GM21825 (cell line): ENCODE measurements at regions not wholly inside any gene's neighbourhood (a gene's known extent, or its start where the extent isn't known, plus 50 kb on each side); places are given as distances from the start of the nearest gene placed in this dataset.

Source experiments
- ATAC-seq: cut with Tn5 transposase; IDR thresholded peaks from one replicate; pipeline ENCODE4 v1.9.1; 2021; ENCODE audit warnings: mild to moderate bottlenecking, moderate library complexity; ENCODE audit not compliant: unreplicated experiment

GRCh38 chr3:30069056-30069455 lies 537.3 kb upstream of the TGFBR2 start:
- ATAC-seq: no peak

- no peak for ATAC-seq
Observed at GRCh38 chr3:30073040-30073439, 533.4 kb upstream of the TGFBR2 start.

DNA sequence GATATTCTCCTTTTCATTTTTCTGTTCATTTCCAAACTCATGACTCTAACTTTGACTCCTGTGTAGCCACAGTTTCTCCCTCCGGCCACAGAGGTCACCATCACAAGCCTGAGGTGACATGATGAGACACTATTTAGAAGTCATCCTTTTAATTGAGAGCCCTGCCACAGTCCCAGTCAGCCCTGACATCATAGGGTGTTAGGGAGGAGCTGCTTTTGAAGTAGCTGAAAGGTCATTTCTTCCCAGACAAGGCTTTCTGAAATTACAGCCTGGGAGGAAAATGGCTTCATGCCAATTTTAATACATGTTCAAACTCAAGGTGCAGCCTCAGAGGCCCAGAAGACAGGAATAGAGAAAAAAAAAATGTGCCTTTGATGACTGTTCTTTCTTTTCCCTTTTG lies 532.8 kb upstream of the TGFBR2 start:
- no peak for ATAC-seq

DNA sequence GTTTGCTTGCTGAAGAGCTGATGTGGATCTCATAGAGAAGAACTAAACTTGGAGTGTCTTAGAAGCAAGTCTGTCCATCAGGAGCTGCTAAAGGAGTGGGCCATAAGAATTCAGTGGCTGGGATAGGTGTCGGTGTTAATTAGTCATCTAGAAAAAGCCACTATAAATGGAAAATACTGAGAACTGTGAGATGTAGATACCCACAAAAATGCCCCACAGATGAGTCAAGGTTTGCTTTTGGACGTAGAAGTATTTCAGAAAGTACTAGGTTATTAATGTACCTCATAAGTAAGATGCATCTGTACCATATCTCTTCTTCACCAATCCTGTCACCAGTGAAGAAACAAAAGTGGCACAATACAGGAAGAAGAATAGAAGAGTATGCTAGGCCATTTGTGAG lies 530.9 kb upstream of the TGFBR2 start:
- ATAC-seq: no peak

- ATAC-seq: no peak
Observed at GRCh38 chr3:30076899-30077298, 529.5 kb upstream of the TGFBR2 start.

- ATAC-seq: no peak
Observed at GRCh38 chr3:30077746-30078145, 528.7 kb upstream of the TGFBR2 start.

DNA sequence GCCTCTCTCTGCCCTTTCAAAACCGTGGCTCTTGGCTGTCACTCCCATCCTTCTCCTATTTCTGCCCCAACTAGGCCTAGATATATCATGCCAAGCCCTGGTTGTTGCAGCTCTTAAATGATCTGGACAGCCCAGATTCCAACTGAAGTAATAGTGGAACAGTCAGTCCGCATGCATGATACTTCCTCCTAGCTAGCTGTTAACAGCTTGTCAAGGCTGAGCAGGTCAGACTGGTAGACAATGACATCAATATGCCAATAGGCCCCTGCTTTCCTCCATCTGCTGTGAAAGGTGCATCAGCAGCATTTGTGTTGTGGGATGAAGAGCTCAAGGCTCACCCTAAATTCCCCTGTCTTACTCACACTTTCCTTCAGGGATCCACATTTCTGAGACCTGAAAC lies 527.7 kb upstream of the TGFBR2 start:
- no peak for ATAC-seq

DNA sequence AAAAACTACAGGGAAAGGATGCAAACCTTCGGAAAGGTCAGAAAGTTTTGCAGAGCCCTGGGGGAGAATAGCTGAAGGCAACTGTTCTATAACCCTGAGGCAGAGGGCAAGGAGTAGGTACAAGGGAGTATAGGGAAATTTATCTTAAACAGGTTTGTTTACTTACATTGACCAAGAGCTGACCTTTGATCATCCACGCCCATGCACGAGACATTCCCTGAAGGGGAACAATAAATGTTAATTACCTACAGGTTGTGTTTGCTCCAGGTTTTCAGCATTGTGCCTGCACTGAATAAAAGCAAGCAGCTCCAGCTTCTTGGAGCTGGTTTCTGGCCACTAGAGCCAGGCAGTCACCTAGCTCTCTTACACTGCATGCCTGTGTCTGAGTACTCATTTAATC lies 524.5 kb upstream of the TGFBR2 start:
- no peak for ATAC-seq

GRCh38 chr3:30082652-30083051 lies 523.7 kb upstream of the TGFBR2 start:
- no peak for ATAC-seq

- ATAC-seq: no peak
Observed at GRCh38 chr3:30083315-30083714, 523.1 kb upstream of the TGFBR2 start.

DNA sequence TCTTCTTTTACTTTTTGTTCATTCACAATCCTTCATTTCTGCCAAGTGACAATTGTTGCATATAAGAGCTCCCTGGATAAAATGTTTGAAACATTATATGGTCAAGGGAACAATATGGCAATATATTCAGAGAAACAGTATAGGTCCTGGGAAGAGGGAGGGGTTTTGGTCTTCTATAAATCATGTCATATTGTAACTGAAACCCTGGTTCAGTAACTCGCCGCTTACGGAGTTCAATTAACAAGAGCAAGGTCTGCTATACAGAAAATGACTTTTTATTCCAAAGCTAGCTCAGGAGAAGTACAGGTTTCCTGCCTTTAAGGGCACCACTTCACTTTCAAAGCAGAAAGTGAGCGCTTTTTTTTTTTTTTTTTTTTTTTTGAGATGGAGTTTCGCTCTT lies 522.1 kb upstream of the TGFBR2 start:
- ATAC-seq: no peak

DNA sequence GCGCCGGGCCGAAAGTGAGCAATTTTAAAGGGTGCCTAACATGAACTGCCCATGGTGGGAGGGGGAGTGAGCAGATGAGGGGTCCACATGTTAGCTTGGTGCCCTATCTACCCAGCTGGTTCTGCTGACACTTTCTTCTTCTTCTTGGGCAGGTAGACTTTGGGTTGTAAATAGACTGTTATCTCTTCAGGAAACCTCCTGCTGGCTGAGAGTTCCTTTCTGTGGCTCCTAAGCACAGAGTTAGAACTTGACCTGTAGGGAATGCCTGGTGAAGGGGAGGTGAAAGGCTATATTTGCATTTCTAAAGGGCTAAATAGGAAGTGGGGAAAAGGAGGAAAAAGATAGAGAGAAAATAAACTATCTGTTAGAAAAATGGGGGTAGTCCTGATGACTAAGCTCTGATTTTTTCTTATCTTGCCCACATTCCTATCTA lies 521.4 kb upstream of the TGFBR2 start:
- no peak for ATAC-seq

GRCh38 chr3:30085486-30085885 lies 520.9 kb upstream of the TGFBR2 start:
- no peak for ATAC-seq

DNA sequence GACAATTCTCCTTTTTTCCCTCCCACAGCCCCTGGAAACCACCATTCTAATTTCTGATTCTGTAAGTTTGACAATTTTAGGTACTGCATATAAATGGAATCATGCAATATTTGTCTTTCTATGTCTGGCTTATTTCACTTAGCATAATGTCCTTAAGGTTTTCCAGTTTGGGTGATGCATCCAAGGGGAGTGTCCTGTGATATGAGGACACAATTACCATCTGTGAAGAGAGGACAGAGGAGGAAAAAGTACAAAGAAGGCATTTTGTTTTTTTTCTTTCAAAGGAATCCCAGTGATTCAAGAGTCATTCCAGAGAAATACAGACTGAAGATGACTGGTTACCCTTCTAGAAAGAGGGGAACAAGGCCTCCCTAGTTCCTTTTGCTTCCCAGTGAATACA lies 514.7 kb upstream of the TGFBR2 start:
- no peak for ATAC-seq

DNA sequence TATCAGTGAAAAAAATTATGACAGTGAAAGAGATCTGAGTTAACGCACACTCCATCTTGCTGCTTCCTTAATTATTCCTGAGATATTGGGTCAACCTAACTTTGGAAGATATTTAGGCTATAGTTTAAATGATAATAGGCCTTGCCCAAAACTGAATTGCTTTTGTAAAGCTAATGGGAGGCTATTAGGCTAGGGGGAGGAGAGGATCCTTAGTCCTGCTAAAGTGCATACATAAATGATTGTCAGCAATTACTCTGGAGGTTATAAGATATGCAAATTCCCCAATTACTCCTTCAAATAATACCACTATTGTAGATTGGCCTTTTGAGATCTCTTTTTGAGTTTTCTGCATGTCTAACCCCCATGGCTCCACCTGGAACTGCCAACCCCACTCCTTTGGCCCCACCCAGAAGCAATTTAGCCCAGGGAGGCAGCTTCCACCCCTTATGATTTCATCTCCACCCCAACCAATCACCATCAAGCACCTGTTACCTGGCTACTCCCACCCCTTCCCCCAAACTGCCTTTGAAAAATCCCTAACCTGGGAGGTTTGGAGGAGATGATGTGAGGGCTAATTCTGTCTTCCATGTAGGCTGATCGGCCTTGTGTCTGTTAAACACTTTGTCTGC lies 509.3 kb upstream of the TGFBR2 start:
- ATAC-seq: no peak

DNA sequence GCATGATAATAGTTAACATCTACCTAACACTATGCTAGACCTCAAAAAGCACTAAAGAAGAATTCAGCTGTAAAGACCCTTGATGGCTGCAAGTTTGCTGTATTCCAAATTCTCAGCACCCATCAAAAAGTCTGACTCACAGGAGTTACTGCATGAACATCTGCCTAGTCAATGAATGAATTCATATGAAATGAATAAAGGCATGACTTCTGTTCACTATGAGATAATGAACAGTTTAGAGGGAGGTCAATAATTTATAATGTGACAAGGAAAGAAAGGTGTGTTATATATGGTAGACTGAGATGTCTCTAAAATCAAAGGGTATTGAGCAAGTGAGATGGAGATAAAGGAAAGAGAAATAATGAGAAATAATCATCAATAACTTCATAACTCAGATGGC lies 508.2 kb upstream of the TGFBR2 start:
- no peak for ATAC-seq

GRCh38 chr3:30098653-30099455 lies 507.5 kb upstream of the TGFBR2 start:
- ATAC-seq: no peak

DNA sequence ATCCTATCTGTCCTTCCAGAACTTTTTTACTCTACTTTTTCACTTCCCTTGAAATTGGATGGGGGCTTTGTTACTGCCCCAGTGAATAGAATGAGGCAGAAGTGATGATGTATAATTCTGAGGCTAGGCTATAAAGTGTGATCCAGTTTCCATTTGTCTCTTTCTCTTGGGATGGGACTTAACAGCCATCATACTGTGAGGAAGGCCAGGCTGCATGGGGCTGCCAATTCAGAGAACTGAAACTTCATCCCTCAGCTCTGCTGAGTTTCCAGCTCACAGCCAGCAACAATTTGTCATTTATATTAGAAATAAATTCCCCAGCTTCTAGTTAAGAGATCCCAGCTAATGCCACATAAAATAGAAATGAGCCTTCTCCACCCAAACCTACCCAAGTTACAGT lies 504.0 kb upstream of the TGFBR2 start:
- ATAC-seq: no peak

GRCh38 chr3:30103186-30103585 lies 503.2 kb upstream of the TGFBR2 start:
- ATAC-seq: no peak

- ATAC-seq: no peak
Observed at GRCh38 chr3:30107531-30107930, 498.9 kb upstream of the TGFBR2 start.

DNA sequence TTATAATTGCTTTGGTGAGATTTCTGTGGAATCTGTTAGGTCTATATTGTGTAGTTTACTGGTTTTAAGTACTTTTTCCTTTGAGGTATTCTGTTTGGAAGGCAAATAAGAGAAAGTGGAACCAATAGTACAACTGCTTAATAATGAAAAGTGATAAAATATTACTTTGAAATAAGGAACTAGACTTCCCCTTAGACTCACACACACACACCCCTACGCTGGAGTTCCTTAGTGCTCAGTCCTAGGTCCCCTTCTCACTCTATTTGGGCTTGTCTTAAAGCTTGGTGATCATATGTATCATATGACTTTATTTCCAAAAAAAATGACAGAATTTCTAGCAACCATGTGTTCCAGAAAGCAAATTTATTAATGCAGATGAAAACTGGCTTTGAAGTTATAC lies 494.0 kb upstream of the TGFBR2 start:
- no peak for ATAC-seq

DNA sequence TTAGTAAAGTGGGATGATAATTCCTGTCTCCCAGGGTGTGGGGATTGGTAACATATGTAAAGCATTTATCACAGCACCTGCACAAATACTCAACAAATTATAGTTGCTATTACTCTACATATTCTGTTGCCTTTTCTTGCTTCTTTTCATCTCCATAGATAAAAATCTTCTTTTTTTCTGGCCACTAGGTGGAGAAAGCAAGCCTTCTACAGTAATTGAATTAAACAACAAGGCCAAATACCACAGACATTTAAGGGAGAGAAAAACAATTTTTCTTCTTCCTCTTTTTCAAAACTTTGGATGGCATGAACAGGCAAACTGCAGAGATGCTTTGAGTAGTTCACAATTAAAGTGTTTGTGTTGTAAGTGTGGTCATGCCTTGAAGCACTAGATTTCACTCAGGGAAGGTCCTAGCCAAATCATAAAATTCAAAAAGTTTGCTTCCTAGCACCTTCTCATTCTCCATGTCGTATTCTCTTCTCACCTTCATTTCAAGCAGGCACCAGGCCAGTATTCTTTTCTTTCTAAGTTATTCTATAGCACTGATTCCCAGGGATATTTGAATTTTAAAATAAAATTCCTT lies 493.4 kb upstream of the TGFBR2 start:
- ATAC-seq: no peak
